Stimulated activated CD4-positive, alpha-beta T cell treated with anti-CD3 and anti-CD28 coated beads, Interleukin-15, amount 100 ng/mL, for 1 hour (primary cell): ENCODE measurements at regions not wholly inside any gene's neighbourhood (a gene's known extent, or its start where the extent isn't known, plus 50 kb on each side); places are given as distances from the start of the nearest gene placed in this dataset.

ENCODE experiments used
- DNase-seq, 2 donors: peaks; one replicate each; pipeline ENCODE4 v3.0.0-alpha.2; 2020; ENCODE audit warnings: low read depth in 1 of 2, low spot score in 1 of 2

DNA sequence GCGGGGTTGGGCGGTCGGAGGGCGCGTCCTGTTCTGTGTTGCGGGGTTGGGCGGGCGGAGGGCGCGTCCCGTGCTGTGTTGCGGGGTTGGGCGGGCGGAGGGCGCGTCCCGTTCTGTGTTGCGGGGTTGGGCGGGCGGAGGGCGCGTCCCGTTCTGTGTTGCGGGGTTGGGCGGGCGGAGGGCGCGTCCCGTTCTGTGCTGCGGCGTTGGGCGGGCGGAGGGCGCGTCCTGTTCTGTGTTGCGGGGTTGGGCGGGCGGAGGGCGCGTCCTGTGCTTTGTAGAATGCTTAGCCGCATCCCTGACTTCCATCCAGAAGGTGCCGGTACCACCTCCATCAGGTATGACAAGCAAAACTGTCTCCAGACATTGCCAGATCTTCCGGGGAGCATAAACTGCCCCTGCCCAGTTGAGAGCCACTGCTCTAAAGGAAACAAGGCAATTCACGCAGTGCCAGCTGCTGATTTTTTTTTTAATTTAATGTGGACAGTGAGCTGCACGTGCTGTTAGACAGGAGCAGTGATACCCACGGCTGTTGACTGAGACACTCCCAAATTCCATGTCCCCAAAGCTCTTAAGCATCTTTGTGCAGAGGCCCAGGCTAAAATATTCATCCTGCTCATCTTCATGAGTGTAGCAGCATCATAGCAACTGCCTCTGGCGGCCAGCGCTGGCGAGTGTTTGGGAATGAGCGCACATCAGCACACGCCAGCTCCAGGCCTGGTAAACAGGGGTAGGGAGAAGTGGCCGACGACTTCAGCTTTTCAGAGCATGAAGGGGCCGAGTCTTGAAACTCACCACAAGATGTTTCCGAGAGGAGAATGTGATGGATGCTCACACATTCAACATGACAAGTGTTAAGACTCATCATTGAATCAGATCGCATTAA is 284.4 kb upstream of the CDH4 start:
- no peak for DNase-seq

DNA sequence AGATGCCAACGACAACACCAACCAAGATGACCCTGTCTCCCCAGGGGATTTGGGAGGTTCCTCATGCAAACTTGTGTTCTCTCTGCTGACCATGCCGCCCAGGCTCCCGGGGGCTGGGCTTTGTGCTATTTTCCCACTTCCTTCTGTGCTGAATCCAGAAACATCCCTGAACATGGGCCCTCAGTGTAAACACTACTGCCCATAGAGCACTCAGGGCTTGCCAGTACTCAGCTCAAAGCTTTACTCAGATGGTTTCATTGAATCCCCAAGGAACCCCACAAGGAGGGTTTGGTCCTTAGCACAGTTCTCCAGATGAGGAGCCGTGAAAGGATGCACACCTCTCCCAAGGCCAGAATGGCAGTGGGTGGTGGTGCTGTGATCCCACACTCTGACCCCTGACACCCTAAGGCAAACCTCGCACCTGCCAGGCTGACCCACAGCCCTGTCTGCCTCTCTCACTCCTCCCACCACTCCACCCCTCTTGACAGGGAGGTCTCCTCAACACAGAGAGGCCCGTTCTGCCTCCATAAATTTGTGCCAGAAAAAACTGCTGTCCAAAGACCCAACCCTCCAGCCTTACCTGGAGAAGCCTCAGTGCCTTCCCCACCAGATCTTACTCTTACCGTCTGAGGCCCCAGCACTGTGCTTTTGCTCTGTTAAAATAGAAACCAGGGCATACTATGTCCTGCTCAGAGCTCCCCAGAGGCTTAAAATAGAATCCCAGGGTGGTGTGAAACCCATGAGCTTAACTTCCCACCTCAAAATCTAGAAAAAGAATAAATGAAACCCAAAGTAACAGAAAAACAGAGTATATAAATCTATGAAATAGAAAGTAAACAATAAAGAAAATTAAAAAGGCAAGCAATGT is 283.0 kb upstream of the CDH4 start:
- DNase-seq, result no peak

DNA sequence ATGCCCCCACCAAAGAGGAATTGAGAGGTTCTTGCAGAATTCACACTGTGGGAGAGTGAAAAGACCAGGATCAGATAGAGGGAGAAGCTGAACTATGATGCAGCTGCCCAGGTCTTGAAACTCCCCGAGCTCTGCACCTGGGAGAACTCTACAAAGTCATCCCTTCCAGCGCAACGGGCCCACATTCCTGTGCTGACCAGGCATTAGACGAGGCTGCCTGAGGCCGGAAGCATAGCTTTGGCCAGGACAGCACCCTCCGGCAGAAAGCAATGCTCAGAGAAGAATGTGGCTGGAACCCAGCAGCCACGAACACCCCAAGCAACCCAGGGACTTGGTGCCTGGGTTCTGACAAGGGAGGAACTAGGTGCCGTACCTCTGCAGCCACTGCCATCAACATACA is 281.5 kb upstream of the CDH4 start:
- no peak for DNase-seq

DNA sequence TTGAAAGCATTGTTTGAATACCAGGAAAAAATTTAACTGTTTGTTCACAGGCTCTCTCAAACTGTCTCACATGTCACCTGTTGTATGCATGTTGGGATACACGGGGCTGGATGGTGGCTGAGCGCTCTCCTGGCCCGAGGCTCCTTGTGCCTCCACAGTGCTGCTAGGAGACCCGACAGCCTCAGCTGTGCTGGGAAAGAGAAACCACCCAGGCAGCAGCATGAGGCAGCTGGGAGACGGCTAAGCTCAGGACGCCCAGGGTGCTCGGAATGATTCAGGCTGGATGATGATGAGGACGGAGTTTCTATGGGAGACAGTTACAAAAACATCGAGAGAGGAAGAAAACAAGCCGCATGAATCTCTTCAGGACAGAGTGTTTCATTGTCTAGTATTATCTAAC is 278.0 kb upstream of the CDH4 start:
- no peak for DNase-seq

DNA sequence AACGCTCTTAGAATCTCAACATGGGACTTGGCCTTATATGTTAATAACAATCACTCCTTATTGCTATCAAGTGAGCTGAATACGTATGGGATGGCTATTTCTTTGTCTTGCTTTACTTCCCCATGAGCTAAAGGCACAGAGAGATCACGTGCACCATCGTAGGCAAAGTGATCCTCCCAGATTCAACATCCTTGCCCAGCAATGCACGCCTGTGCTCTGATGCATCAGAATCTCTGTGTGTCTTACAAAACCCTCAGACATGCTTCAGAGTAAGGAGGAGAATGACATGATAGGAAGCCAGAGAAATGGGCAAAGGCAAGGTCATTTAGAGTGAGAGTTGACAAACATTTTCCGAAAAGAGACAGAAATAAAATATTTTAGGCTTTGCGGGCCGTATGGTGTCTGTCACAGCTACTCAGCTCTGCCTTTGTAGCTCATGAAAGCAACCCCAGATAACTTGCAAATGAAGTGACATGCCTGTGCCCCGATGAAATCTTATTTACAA is 277.6 kb upstream of the CDH4 start:
- no peak for DNase-seq

DNA sequence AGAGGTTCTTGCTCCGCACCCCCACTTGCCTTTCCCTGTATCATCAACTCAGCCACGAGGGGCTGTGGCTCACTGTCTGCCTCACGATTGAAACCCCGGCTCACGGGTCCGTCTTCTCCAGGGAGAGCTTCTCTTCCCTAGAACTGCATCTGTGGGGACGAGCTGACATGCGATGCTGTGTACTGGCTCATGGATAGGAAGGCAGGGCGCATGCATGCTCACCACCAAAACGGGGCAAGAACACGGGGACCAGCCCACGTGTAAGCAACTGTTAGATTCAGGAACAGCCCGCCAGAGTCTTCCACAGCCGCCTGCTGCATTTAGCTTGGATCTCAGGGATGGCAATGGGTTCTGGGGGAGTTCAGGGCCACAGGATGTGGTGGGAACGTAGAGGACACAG is 275.9 kb upstream of the CDH4 start:
- DNase-seq, result no peak

DNA sequence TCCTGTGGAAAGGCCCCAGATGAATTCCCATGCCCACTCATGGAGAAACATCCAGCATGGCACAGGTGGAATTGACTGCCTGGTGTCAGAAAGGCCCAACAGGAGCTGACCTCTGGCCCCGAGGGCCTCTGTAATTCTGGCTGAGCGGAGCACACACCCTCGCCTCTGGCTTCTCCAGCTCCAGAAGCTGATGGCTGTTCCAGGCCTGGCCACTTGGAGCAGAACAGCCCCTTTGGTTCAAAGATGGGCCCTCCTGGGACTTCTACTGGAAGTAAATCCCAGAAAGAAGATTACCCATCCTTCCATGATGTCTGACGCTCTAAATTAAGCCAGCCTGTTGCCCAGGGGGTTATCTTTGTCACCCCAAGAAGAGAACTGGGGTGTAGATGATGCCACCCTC is 275.1 kb upstream of the CDH4 start:
- DNase-seq, result no peak

DNA sequence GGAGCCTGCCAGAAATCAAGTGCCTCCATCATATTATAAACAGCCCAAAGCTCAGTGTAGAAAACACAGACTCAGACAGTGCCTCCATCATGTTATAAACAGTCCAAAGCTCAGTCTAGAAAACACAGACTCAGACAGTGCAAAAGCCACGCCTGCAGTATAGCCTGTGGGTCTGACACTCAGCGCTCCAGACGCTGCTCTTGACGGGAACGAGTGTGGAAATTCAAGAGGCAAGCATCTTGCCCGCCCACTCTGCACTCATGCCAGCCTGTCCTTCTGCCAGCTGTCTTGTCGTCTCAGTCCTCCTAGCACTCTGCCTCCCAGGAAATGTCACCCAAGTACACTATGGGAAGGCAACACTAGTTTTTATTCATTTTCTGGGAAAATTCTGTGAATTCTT is 274.2 kb upstream of the CDH4 start:
- no peak for DNase-seq

DNA sequence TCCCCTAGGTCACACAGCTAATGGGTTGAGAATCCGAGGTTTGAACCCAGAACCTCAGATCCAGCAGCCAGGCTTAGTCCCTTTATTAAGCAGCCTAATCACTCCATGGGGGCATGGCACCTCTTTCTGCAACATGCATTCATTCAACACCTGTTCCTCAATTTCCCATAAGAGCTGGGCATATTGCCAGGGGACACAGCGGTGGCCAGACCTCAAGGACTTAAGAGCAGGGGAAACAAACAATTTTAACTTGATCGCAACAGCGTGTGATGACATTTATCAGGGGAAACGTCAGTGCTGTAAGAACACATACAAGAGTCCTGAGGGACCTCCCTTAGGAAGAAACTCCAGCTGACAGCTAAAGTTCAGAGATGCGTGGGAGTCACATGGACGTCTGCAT is 267.4 kb upstream of the CDH4 start:
- DNase-seq, result no peak

DNA sequence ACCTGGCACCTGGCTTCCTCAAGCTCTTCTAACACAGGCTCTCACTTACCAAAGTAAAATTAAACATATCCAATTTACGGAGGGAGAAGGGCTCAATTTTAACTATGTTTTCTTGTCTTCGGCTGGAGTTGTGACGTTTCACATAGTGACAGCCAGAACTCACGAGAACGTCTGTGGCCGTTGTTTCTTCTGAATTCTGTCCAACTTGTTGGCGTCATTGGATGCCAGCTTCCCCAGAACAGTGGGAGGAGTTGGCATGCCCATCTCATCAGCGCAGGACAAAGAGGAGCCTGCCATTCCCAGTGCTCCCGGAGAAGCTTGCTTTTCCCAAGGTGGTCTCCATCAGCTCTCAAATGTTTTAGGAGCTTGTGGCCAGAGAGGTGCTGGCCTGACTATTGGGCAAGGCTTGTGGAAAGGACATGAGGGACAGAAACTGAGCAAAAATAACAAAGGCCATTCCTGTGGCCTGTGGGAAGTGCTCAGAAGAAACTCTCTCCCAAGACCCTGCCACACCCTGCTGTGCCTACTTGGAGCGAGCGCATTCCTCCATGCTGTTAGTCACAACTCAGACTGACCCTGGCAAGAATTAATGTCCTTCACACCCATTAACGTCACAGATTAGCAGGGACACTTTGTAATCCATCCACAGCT is 265.4 kb upstream of the CDH4 start:
- no peak for DNase-seq

DNA sequence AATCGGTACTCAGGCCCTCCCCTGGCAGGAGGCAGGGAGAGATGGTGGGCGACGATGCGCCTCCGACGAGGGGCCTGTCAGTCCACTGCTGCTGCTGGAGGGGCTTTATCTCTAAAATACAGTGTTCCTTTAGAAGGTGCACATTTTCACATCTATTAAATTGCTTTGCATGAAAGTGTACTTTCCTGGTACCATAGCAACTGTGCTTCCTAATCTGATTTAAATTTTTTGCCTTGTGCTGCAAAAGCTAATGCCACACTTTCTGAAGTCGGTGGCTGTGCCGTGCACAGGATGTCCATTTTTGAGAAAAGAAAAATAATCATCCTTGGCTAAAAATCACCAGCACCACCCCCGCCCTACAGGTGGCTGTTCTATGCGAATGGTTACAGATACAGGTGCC is 262.0 kb upstream of the CDH4 start:
- no peak for DNase-seq

DNA sequence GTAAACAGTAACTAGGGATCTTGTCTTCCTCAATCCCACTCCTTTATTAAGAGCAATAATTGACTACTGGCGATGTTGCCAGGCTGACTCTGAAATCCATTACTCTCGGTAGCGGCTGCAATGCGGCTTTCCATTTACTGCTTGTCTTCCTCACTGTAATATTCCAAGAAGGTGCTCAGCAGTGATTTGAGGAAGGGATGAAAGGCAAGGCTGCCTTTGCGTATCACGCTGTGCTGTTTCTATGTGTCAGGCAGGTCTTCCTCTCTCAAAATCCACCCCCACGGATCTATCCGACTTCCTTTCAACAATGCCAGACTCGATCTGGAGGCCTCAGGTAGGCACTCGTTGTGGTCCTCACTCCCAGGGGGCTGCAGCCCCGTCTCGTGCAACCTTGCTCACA is 261.4 kb upstream of the CDH4 start:
- DNase-seq, result no peak

DNA sequence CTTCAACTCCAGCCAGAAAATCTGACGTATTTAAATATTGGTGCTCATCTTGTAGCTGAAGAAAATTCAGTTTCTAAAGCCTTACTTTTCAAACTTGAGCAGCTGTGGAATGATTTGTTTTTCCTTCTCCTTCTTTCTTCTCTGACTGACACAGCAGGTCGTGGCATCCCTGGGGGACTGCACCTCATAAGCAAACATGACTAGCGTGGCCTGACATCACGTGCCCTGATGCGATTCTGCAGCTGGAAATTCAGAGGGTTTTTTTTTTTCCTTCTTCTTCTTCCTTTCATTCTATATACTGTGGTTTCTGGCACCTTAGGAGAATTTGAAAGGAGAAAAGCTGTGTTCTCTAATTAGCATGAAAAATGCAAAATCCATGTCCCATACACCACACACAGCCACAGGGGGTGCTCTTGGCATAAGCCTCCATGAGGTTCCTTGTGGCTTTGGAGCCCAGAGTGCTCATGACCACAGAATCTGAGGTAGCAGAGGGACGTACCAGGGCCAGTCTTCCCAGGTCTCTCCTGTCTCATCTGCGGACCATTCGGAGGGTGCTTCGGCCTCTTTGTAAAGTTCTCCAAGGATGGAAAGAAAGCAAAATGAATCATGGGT is 258.5 kb upstream of the CDH4 start:
- no peak for DNase-seq

DNA sequence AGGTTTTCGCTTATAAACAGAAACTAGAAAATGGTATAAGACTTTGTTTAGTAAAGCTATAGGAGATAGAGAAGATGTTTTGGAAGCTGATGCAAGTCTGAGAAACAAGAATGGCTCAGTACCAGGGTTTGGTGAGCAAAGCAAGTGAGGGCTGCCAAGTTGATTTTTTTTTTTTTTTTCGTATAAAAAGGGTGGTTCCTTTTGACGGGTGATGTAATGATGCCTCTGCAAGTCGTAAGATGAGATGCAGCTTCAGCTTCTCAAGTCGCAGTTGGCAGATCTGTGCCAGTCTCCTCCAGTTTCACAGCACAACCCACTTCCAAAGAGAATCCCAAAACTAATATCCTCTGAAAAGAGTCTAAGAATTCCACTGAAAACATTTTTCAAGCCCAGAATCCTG is 252.8 kb upstream of the CDH4 start:
- no peak for DNase-seq

DNA sequence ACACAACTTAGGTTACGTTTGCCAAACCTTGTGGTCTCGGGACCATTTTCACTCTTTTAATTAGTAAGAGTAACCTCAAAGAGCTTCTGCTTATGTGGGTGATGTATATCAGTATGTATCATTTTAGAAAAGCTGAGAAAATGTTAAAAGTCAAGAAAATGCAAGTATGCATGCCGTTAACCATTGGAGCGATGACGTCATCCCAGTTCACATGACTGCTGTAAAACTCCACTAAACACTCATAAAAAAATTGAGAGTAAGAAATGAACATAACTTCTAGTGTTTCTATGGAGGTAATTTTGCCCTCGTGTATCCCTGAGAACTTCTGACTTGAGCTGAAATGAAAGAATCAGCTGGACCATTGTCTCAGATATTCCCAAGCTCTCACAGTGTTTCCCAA is 250.0 kb upstream of the CDH4 start:
- DNase-seq, result no peak

DNA sequence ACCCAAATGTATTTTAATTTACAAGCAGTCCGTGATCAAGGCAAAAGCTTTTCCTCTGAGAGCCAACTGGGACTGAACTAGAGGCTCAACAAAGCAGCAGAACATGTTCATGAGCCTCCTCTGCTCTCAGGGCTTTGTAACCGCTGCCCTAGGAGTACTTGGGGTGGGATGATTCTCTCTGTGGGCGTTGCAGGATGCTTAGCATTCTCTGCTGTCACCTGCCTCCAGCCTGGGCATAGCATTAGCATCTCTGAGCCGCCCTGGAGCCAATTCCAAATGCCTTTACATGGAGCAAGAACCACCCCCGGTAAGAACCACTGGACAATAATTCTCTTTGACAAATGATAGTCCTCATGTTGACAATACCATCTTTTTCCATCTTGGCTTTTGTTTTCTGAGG is 237.6 kb upstream of the CDH4 start:
- no peak for DNase-seq

DNA sequence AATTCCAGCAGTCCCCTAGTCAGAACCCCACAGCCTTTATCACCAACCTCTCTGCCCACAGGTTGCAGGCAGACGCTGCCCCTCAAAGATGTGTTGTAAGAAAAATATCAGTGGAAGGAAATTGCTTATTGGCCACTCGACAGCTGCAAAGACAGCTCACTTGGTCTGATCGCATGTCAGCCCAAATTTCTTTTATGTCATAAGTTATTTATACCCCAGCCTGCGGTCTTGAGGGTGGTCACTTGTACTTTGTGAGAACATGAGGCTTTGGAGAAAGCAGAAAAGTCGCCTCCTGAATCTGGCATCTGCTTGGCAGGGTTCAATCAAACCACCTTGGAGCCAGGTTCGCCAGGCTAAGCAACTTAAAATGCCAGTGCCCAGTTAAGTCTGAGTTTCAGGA is 236.5 kb upstream of the CDH4 start:
- DNase-seq, result no peak

DNA sequence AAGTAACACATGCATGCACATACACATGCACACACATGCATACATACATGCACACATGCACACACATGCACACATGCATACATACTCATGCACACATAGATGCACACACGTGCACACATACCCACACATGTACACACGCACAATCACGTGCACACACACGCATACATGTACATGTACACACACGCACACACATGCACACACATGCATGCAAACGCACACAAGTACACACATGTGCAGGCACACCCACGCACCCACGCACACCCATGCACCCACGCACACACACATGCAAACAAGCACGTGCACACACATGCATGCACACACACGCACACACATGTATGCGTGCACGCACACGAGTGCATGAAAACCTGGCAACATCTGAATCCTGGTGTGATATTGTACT is 232.7 kb upstream of the CDH4 start:
- no peak for DNase-seq

DNA sequence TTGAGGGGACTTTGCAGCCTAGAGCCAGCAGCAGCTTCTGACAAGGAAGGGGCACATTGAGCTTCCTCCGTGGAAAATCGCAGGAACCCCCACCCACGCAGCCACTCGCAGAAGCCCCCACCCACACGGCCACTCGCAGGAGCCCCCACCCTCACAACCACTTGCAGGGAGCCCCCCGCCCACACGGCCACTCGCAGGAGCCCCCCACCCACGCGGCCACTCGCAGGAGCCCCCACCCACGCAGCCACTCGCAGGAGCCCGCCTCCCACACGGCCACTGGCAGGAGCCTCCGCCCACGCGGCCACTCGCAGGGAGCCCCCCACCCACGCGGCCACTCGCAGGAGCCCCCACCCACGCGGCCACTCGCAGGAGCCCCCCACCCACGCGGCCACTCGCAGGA is 228.4 kb upstream of the CDH4 start:
- no peak for DNase-seq

DNA sequence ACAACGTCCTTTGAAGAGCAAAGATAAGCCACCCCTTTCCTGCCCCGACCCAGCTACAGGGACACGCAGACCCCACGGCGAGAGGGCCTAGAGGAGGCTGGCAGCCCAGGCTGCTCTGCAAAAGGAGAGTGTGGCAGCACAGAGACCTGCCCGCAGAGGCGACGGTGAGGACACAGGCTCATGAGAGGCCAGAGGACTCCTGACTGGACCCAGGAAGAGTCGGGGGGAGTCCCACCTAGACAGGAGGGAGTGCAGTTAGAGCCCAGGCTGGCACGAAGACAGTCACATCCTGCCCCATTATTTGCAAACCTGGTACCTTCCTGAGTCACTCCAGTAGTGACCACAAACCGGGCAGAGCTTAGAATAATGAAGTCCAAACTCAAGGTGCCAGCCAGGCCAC is 227.7 kb upstream of the CDH4 start:
- DNase-seq, result no peak

DNA sequence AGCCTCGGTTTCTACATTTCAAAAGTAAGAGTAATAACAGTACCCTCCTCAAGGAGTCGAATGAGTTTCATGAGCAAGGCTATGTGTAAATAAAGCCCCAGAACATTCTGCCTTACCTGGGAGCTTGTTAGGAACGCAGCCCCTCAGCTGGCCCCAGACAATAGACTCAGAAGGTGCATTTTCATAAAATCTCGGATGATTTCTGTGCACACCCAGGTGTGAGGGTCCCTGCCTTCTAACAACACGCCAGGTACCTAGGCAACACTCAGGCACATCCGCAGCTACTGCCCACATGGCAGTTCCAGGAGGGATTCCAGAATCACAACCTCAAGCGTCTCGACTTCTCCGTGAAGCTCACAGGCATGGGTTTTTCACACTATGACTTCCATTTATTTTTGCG is 226.5 kb upstream of the CDH4 start:
- DNase-seq, result no peak
